ENCODE measurements at regions not wholly inside any gene's neighbourhood (a gene's known extent, or its start where the extent isn't known, plus 50 kb on each side); places are given as distances from the start of the nearest gene placed in this dataset.
"Not testable (repeated sequence)": the region's sequence is repeated elsewhere in the genome, so short reads cannot be mapped to it uniquely, and the experiment has no call there.

DNA sequence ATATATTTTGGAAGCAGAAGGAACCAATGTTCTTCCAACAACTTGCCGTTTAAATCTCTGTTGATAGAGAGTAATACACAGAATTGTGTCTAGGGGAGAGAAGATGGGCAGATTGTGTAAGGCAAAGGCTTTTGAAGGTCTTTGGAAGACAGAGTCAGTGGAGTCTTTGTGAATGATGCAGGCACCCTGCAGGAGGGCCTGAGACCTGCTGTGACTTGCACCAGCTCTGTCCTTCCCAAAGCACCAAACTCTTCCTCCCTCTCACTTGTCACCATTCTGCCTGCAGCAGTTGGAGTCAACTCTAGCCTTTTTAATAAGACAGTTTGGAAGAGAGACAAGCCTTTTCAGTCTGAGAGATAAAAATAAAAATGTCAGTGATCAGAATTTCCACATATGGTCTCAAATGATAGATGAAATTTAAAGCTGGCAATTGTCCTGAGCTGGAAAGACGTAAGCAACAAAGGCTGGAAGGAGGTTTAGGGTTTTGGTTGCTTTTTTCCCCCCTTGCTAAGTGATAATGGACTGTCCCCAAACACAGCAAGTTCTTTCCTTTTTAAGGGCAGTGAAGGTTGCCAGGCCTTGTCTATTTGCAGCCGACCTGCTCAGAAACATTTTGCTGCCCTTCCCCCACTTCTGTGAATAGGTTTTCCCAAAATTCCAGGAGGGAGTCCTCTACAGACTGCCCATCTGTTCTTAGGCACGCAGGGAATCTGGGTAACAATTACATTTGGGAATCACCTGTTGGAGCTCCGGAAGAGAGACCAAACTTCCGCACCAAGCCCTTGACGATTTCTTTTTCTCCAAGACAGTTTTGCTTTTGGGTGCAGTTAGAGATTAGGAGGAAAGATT, 103.0 kb upstream of the NTF3 start:
- DNase-seq = no peak

DNA sequence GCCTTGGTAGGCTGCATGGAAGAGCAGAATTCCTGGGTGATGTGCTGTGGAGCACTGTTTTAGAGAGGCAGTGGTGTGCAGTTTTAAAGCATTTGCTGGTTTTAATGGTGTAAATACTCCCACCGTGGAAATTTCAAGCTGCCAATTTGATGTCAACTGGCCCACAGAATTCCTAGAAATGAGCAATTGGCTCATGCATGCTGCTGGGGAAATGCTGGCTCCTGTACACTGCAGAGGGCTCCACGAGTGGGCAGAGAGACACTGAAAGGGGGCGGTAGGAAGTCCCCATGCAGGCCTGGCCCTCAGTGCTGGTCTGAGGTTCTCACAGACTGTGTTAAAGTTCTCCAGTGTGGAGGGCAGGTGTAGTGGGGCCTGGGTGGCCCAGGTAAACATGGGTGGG, 99.4 kb upstream of the NTF3 start:
- DNase-seq = no peak

DNA sequence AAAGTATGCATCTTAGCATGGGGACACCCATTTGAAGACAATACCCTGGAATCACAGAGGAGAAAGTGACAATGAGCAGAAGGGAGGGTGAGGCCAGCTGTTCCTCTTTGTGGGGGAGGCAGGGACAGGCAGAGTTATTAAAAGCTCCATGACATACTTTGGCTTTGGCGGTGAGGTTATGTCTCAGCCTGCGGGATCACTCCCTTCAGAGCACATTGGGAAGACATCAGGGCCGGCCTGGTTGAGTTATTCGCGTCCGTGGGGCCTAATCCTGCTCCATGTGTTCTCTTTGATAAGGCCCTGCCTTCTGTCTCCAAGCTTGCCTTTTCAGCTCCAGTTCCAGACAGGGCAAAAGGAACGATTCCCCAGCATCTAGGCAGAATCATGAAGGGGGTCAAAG, 98.8 kb upstream of the NTF3 start:
- DNase-seq = no peak

DNA sequence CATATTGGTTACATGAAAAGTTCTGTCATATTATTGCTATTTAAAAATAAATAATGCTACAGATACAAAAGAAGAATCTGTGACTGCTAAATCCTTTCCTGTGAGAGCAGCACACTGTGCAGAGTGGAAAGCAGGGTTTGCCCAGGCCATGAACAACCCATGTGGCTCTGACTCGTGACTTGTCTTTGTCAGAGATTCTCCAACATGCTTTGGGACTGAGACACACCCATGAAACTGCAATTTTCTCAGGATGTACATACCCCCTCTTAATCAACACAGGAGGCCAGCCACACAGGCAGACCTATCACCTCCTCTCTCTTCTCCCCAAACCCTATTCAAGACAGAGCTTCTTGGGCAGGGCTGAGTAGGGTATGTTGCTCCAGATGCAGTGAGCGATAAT, 96.8 kb upstream of the NTF3 start:
- peak; percentile 5 for DNase-seq

DNA sequence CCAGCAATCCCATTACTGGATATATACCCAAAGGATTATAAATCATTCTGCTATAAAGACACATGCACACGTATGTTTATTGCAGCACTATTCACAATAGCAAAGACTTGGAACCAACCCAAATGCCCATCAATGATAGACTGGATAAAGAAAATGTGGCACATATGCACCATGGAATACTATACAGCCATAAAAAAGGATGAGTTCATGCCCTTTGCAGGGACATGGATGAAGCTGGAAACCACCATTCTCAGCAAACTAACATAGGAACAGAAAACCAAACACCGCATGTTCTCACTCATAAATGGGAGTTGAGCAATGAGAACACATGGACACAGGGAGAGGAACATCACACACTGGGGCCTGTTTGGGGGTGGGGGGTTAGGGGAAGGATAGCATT, 90.8 kb upstream of the NTF3 start:
- DNase-seq = not testable (repeated sequence)

GRCh38 chr12:5343711-5344110, 88.2 kb upstream of the NTF3 start:
- no peak for DNase-seq

DNA sequence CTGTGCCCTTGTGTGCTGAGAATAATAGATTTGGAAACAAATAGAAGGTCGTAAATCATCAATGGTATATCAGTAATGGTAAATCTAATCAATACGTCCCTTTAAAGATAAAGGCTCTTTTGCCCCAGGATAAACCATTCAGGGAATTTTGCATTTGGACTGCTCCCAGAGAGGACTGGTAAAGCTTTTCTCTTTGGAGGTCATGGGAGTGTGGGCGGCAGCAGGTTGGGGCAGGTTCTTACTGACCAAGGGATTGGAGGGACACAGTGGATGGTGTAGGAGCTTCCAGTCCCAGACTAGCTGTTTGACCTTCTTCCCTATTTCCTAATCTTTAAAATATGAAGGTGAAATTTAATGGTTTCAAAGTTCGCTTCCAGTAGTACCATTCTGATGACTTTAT, 87.8 kb upstream of the NTF3 start:
- DNase-seq = no peak

GRCh38 chr12:5345534-5345933, 86.4 kb upstream of the NTF3 start:
- no peak for DNase-seq

GRCh38 chr12:5348057-5348456, 83.9 kb upstream of the NTF3 start:
- DNase-seq = no peak

DNA sequence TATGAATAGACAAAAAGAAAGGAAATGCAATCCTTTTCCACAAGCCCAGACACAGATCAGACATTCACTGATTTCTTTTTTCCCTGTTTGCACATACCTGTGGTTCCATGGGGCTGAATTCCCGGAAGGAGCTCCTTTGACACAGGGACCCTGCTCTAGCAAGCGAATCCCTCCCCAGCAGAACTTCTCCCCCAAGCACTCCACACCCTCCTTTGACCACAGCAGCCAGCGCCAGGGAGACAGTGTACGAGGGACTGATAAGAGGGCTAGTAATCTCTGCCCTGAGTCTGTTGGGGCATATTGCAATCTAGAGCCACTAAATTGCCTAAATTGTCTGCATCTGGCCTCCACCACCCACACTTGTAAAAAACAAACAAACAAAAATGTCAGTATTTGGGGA, 83.4 kb upstream of the NTF3 start:
- DNase-seq = peak; percentile 4

GRCh38 chr12:5364036-5364770, 67.7 kb upstream of the NTF3 start:
- no peak for DNase-seq

- DNase-seq = no peak
These were observed 62.6 kb upstream of the NTF3 start for GRCh38 chr12:5369298-5369697.

DNA sequence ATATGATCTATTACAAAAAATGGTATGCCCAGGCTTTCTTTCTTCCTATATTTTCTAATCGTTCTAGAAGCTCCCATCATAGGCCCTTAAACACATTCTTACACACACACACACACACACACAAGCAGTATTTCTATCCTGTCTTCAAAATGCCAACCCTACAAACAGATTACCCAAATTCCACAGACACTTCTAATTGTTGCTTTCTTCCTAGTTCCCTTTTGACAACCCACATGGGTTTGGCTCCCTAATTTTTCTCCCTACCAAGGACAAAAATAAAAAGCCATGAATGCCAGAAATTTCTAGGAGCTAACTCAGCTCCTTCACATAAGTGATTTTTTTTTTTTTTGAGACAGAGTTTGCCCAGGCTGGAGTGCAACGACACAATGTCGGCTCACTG, 60.3 kb upstream of the NTF3 start:
- peak; percentile 31 for DNase-seq

DNA sequence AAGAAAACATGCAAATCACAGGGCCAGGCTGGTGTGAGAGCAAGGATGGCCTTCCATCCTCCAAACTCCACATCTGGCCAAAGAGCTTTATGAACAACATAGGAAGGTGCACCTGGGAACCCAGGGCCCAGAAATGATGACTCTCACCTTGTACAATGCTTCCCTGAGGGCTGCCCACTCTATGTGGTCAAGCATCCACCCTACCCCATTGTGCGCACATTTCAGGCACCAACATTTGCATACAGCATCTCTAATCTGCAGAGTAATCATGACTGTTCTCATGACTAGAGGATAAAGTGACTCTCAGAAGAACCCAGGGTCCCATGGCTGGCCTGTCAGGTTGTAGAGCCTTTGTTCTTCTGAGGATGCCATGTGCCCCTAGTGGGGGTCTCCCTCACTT, 57.2 kb upstream of the NTF3 start:
- DNase-seq = no peak

DNA sequence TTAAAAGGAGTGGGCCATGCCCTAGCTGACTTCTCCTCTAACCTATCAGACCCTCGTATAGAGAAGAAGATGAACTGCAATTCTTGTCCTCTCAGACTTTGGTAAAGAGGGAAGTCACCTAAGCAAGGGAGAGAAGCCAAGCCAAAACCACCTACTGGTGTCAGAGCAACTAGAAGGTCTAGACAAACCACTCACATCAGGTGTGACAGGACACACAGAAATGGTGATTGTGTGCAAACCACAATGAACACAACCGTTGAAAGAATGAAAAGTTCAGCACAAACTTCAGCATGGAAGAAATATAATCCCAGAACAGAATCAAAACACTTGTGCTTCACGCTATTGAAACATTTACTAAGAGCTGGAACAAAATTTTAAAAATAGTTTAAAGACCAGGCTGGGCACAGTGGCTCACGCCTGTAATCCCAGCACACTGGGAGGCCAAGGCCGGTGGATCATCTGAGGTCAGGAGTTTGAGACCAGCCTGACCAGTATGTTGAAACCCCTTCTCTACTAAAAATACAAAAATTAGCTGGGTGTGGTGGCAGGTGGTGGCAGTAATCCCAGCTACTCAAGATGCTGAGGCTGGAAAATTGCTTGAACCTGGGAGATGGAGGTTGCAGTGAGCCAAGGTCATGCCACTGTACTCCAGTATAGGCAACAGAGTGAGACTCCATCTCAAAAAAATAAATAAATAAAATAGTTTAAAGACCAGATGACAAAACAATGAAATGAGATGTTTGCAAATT, 56.2 kb upstream of the NTF3 start:
- DNase-seq = no peak

DNA sequence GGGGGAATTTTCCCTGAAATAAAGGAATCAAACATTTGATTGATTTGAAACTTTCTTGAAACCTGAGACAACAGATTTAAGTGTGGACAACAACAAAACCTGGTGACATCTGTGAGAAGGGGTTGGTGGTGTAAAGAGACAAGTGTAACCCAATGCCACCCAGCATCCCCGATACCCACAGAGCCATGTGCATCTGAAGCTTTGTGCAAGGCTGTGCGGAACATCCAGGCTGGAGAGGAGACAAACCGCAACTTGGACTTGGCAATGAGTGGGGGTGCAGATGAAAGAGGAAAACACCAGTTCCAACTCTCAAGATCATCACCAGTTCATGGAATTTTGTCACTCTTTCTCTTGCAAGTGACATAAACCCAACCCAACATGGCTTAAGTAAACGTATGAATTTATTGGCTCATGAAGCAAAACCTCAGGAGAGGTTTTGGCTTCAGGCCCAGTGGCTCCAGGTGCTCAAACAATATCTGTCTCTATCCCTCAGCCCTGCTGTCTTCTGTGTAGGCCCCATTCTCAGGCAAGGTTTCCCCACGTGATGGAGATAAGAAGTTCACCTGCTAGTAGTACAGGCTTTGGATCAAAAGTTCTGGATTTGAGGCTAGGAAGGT, 55.2 kb upstream of the NTF3 start:
- DNase-seq = no peak

- DNase-seq = peak; percentile 49
These were observed 53.8 kb upstream of the NTF3 start for GRCh38 chr12:5377997-5378592.

DNA sequence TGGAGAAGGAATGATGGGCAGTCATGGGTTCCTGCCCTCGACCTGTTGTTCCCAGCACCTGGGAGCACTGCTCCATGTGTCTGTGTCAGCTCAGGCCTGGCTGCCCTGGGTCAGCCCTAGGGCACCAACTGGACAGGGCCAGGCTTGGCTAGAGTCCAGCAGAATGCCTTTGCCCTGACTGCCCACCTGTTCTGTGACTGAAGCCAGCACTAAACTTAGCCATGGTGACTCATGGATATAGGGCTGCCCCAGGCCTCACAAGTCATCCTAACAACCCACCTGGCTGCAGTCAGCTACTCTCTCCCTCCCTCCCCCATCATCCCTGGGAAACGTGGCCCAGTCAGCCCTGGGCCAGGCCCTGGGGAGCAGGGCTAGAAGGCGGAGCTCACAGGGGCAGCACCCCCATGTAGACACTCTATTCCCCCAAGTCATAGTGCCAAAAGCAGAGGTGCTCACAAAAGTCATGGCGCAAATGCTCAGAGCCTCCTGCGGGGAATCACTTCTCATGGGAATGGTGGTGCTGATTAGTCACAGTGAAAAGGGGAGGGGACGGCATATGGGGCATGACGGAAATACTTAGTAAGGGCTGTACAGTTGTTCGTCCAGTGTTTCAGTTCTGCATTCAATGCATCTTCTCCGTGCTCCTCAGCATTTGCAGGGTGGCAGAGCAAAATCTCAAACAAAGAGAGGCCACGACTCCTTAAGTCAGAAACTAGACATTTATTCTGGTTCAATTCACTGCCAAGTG, 52.0 kb upstream of the NTF3 start:
- DNase-seq = peak; percentile 39

Measured in fibroblast of upper back skin (primary cell).